OCI-LY3 (cell line): ENCODE measurements at regions not wholly inside any gene's neighbourhood (a gene's known extent, or its start where the extent isn't known, plus 50 kb on each side); places are given as distances from the start of the nearest gene placed in this dataset.

Source experiments
- H2AFZ ChIP-seq: fragments of 200-600, 300-600 bp; shearing (Covaris generic); 2 replicates; pipeline ENCODE4 v1.6.0; 2014; ENCODE audit warnings: antibody characterized with exemption, low read depth, low read length
- H3K27ac ChIP-seq: fragments of 200-600, 300-600 bp; sonication (generic); 2 replicates; pipeline ENCODE4 v1.5.1; 2014; ENCODE audit warnings: mild to moderate bottlenecking, low read length, moderate library complexity, mixed read lengths
- H3K27me3 ChIP-seq: fragments of 200-600, 300-600 bp; sonication (generic); 2 replicates; pipeline ENCODE4 v1.6.1; 2014; ENCODE audit warnings: low read depth, low read length, mixed read lengths
- H3K36me3 ChIP-seq: fragments of 200-600, 300-600 bp; sonication (generic); replicated peaks from 2 replicates; pipeline ENCODE3; 2014; ENCODE audit warnings: low read depth, low read length, mixed read lengths
- H3K4me1 ChIP-seq: fragments of 300-600, 200-600 bp; sonication (generic); 2 replicates; pipeline ENCODE4 v1.6.1; 2014; ENCODE audit warnings: low read length, mixed read lengths
- H3K4me2 ChIP-seq: fragments of 200-600, 300-600 bp; sonication (generic); 2 replicates; pipeline ENCODE4 v1.6.1; 2014; ENCODE audit warnings: low read length, mixed read lengths
- H3K4me3 ChIP-seq: fragments of 300-600, 200-600 bp; sonication (generic); 2 replicates; pipeline ENCODE4 v1.5.1; 2014; ENCODE audit warnings: antibody characterized with exemption, mild to moderate bottlenecking, low read length, moderate library complexity
- H3K79me2 ChIP-seq: fragments of 300-600, 200-600 bp; shearing (Covaris generic); 2 replicates; pipeline ENCODE4 v1.6.1; 2014; ENCODE audit warnings: mild to moderate bottlenecking, low read length, mixed read lengths
- H3K9ac ChIP-seq: fragments of 300-600, 200-600 bp; shearing (Covaris generic); 2 replicates; pipeline ENCODE4 v1.6.0; 2014; ENCODE audit warnings: mild to moderate bottlenecking, low read length, moderate library complexity
- H3K9me3 ChIP-seq: fragments of 200-600, 300-600 bp; shearing (Covaris generic); 2 replicates; pipeline ENCODE4 v1.6.1; 2014; ENCODE audit warnings: low read length, mixed read lengths; ENCODE audit not compliant: insufficient read depth
- H4K20me1 ChIP-seq: fragments of 200-600, 300-600 bp; sonication (generic); 2 replicates; pipeline ENCODE4 v1.6.1; 2016; ENCODE audit warnings: low read length, mixed read lengths; ENCODE audit not compliant: insufficient read depth
- EZH2phosphoT487 ChIP-seq: fragments of 200-600 bp; shearing (Covaris generic); IDR thresholded peaks from 2 replicates; pipeline ENCODE4 v1.6.1; 2018; ENCODE audit warnings: antibody characterized with exemption, mixed run types, low read depth
- TF ChIP-seq, protein P1 (sequence below): fragments of 200-600, 300-600 bp; sonication (generic); IDR thresholded peaks from 2 replicates; pipeline ENCODE4 v1.5.1; 2014; ENCODE audit warnings: antibody characterized with exemption, low read length, low read depth

DNA sequence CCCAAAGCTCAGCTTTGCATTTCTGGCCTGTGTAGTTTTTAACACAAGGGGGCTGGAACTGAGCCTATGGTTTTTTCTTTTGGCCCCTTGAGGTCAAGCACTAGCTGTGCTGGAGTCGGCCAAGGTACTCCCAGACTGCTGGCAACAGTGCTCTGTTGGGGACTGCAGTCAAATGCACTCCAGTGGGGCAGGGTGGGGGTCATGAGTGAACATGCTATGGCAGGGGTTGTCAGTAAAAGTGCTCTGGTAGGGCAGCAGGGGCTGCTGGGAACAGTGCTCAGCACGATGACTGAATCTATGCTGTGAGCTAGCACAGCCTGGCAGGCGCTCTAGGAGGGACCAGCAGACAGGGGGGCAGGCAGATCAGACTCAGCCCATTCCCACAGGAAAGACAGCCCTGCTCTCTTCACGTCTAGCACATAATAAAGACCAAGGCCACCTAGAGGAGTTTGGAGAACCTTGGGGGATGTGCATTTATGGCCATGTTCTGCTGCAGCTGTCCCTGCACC lies 55.0 kb upstream of the CERS6 start:
- Histone ChIP-seq H4K20me1 (no peaks in the 10 kb centered on the region), H3K4me1 (no peaks in the 10 kb centered on the region; the same call in 1 of the 2 replicates), H3K27me3 (no peaks in the 10 kb centered on the region), H3K79me2 (no peaks in the 10 kb centered on the region), H3K4me2 (no peak overlapping the region), H2AFZ (no peak overlapping the region), H3K9me3 (no peaks in the 10 kb centered on the region), H3K9ac (no peak overlapping the region), H3K4me3 (no peak overlapping the region), H3K36me3 (no peaks in the 10 kb centered on the region), H3K27ac (no peak overlapping the region)
- TF ChIP-seq, protein P1, sequence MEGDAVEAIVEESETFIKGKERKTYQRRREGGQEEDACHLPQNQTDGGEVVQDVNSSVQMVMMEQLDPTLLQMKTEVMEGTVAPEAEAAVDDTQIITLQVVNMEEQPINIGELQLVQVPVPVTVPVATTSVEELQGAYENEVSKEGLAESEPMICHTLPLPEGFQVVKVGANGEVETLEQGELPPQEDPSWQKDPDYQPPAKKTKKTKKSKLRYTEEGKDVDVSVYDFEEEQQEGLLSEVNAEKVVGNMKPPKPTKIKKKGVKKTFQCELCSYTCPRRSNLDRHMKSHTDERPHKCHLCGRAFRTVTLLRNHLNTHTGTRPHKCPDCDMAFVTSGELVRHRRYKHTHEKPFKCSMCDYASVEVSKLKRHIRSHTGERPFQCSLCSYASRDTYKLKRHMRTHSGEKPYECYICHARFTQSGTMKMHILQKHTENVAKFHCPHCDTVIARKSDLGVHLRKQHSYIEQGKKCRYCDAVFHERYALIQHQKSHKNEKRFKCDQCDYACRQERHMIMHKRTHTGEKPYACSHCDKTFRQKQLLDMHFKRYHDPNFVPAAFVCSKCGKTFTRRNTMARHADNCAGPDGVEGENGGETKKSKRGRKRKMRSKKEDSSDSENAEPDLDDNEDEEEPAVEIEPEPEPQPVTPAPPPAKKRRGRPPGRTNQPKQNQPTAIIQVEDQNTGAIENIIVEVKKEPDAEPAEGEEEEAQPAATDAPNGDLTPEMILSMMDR, result no peak
- no peak for TF ChIP-seq EZH2phosphoT487

DNA sequence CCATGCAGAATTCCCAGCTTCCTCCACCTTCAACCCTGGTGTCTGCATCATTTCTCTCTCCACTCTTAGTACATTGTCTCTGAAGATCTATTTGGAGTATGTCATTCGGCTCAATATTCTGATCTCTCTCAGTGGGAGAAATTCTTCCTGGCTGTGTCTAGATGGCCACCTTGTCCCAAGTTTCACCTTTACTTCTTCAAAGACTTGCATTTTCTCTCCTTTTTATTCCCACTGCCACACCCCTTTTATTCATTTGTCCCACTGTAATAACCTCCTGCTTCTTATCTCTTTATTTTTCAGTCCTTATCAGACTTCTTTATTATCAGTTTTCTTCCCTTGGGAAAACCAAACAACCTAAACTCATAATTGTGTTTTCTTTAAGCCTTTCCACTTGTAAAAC lies 54.3 kb upstream of the CERS6 start:
- Histone ChIP-seq H3K79me2 (no peaks in the 10 kb centered on the region), H3K36me3 (no peaks in the 10 kb centered on the region), H3K9ac (no peak overlapping the region), H4K20me1 (no peaks in the 10 kb centered on the region), H3K4me3 (no peak overlapping the region), H3K4me1 (no peaks in the 10 kb centered on the region; the same call in 1 of the 2 replicates), H3K4me2 (no peak overlapping the region), H2AFZ (no peak overlapping the region), H3K27ac (no peak overlapping the region), H3K27me3 (no peaks in the 10 kb centered on the region), H3K9me3 (no peaks in the 10 kb centered on the region)
- no peak for TF ChIP-seq EZH2phosphoT487
- TF ChIP-seq, protein P1, result no peak

DNA sequence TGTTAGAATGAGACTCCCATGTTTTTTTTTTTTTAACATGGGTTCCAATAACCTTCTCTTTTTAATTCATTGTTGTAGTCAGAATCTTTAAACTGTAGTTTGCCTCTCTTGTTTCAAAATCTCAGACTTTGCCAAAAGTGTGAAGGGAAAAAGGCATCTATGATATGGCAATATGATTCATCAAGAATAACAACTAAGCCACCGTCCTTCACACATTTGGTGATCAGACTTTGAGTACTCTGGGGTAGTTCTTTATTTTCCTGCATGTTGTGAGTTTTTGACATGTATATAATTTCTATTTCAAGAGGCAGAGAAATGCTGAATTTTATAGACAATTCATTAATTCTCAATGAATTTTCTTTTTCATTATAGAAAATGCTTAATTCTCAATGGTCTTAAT lies 53.5 kb upstream of the CERS6 start:
- Histone ChIP-seq H3K79me2 (no peaks in the 10 kb centered on the region), H3K27me3 (no peaks in the 10 kb centered on the region), H3K9ac (no peak overlapping the region), H3K27ac (no peak overlapping the region), H3K4me1 (no peaks in the 10 kb centered on the region; the same call in 1 of the 2 replicates), H3K36me3 (no peaks in the 10 kb centered on the region), H3K4me3 (no peak overlapping the region), H4K20me1 (no peaks in the 10 kb centered on the region), H2AFZ (no peak overlapping the region), H3K9me3 (0 out of 2 replicates have a peak, but pooled peaks cover 2% of the 10 kb centered on the region), H3K4me2 (no peak overlapping the region)
- TF ChIP-seq EZH2phosphoT487, result no peak
- TF ChIP-seq, protein P1, result no peak

DNA sequence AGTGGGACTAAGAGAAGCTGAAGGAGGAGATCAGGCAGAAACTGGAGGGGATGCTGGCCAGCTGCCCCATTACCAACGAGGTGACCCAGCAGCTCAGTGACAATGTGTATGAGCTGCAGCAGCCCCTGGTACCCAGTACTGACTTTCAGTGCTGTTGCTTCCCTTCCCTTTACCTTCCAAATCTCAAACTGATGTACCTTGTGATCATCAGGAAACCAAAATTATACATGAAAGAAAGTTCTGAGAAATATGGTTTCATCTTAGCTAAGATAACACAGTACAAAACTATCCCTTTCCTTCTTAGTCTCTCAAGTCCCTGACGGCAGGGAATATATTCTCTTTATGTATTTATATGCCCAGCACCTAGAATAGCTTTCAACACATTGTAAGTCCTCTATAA lies 52.3 kb upstream of the CERS6 start:
- TF ChIP-seq EZH2phosphoT487, result no peak
- TF ChIP-seq, protein P1, result no peak
- Histone ChIP-seq H3K4me2 (no peak overlapping the region), H4K20me1 (no peaks in the 10 kb centered on the region), H3K9me3 (0 out of 2 replicates have a peak, but pooled peaks cover 3% of the 10 kb centered on the region), H3K4me3 (no peak overlapping the region), H3K4me1 (no peaks in the 10 kb centered on the region; the same call in 1 of the 2 replicates), H3K27ac (no peak overlapping the region), H3K9ac (no peak overlapping the region), H3K79me2 (no peaks in the 10 kb centered on the region), H3K27me3 (no peaks in the 10 kb centered on the region), H3K36me3 (no peaks in the 10 kb centered on the region), H2AFZ (no peak overlapping the region)
